Epithelial cell of esophagus (primary cell): ENCODE measurements at regions not wholly inside any gene's neighbourhood (a gene's known extent, or its start where the extent isn't known, plus 50 kb on each side); places are given as distances from the start of the nearest gene placed in this dataset.

Experiments
- DNase-seq: peaks from one replicate; pipeline ENCODE4 v3.0.0; 2010; ENCODE audit warnings: low read depth
- H3K4me3 ChIP-seq: 2 replicates; pipeline ENCODE4 v1.5.1; 2011; ENCODE audit warnings: mild to moderate bottlenecking, low read length, control low read depth
- TF ChIP-seq, protein P1 (sequence below): IDR thresholded peaks from 2 replicates; pipeline ENCODE4 v1.5.1; 2011; ENCODE audit warnings: low read depth, mild to moderate bottlenecking, low read length, control low read depth, inconsistent platforms; ENCODE audit not compliant: insufficient read depth; ENCODE audit errors: missing control alignments

DNA sequence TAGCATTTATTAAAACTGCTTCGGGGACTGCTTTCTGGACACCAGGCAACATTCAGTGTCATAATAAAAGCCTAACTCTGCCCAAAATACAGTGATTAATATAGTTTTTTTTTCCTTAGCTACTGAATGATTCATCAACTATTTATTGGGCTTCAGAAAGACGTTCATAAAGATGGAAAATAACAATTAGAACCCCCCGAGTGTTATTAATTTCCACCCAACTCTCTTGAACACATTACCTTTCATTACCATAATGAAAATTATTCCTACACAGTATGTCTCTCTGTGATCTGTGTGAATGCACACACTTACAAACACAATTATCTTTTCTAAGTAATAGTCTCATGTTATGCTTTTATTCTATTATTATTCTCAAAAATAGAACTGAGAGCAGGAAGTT, 473.0 kb downstream of the ADAMTS20 start:
- TF ChIP-seq, protein P1, sequence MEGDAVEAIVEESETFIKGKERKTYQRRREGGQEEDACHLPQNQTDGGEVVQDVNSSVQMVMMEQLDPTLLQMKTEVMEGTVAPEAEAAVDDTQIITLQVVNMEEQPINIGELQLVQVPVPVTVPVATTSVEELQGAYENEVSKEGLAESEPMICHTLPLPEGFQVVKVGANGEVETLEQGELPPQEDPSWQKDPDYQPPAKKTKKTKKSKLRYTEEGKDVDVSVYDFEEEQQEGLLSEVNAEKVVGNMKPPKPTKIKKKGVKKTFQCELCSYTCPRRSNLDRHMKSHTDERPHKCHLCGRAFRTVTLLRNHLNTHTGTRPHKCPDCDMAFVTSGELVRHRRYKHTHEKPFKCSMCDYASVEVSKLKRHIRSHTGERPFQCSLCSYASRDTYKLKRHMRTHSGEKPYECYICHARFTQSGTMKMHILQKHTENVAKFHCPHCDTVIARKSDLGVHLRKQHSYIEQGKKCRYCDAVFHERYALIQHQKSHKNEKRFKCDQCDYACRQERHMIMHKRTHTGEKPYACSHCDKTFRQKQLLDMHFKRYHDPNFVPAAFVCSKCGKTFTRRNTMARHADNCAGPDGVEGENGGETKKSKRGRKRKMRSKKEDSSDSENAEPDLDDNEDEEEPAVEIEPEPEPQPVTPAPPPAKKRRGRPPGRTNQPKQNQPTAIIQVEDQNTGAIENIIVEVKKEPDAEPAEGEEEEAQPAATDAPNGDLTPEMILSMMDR, result no peak
- no peak overlapping the region for H3K4me3 ChIP-seq
- no peak for DNase-seq

GRCh38 chr12:43072431-43072830, 479.6 kb downstream of the ADAMTS20 start:
- TF ChIP-seq, protein P1, result no peak
- no peak for DNase-seq
- no peak overlapping the region for H3K4me3 ChIP-seq

- no peak overlapping the region for H3K4me3 ChIP-seq
- DNase-seq, result peak; percentile 3
- TF ChIP-seq, protein P1, result no peak
Measured at GRCh38 chr12:43069768-43070221, 480.2 kb upstream of the PRICKLE1 start.

GRCh38 chr12:43066471-43066870, 476.9 kb upstream of the PRICKLE1 start:
- no peak for DNase-seq
- TF ChIP-seq, protein P1, result no peak
- H3K4me3 ChIP-seq, result no peak overlapping the region

DNA sequence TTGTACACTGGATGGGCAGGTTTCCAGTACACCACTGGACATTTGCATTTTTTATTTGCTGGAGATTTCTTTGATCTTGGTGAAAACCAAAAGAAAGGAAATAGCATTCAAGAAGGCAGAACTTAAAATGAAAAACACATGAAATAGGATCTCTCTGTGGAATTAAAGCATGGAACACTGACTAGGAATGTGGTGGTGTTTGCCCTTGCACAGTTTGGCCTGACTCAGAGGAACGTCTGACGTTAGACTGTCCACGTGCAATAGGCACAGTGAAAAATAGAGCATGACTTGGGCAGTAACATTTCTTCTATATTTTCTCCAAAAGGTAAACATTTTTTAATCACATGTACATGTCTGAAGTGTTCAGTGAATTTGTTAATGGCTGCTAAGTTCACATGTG, 474.1 kb upstream of the PRICKLE1 start:
- peak; percentile 4 for DNase-seq
- TF ChIP-seq, protein P1, result no peak
- H3K4me3 ChIP-seq, result no peak overlapping the region

DNA sequence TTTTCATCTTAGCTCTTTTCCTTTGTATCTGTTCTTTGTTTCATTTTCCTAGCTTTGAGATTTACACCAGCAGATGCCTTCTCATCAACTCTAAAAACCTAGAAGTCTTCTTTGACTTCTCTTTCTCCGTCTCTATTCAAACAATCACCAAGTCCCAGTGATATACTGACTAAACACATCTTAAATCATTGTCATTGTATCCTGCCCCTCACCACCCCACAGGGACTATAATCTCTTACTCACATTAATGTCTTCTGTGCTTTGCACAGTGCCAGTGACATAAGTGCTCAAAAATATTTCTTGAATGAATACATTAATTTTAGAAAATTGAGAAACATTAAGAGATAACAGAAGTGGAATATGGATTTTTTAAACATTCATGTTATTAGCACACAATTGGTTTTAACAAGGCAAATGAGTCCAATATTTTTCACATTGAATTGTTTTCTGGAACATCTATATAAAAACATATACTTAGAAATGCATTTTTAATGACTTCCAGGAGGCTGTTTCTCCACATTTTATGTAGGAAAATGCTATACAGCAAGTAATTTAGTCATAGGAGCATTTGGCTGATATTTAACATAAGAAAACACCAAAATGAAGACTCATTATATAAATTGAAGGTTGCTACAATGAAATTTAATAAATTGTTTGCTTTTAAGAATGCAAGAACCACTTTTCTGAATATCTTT, 472.8 kb upstream of the PRICKLE1 start:
- TF ChIP-seq, protein P1, result no peak
- no peak overlapping the region for H3K4me3 ChIP-seq
- no peak for DNase-seq

- no peak for DNase-seq
- TF ChIP-seq, protein P1, result no peak
- H3K4me3 ChIP-seq, result no peak overlapping the region
Measured at GRCh38 chr12:43060742-43061141, 471.2 kb upstream of the PRICKLE1 start.
